ENCODE measurements at regions not wholly inside any gene's neighbourhood (a gene's known extent, or its start where the extent isn't known, plus 50 kb on each side); places are given as distances from the start of the nearest gene placed in this dataset.

GRCh38 chr5:164146223-164146622, 640.8 kb downstream of the MAT2B start:
- Histone ChIP-seq H3K27me3 (ENCODE audit: control insufficient read depth in 2 of 2, insufficient read depth in 2 of 2, low read length in 2 of 2) (no peaks in the 10 kb centered on the region), H3K9me3 (replicated peaks; ENCODE audit: control insufficient read depth, insufficient read depth, low read length) (no peaks in the 10 kb centered on the region), H3K4me2 (ENCODE audit: insufficient read depth, low read length) (no peak overlapping the region), H3K9me1 (replicated peaks; ENCODE audit: control insufficient read depth, extremely low read depth, insufficient read depth, low read length) (no peaks in the 10 kb centered on the region), H3K27ac (ENCODE audit: insufficient read depth, low read depth, low read length) (no peak overlapping the region), H3K4me1 (ENCODE audit: control insufficient read depth, extremely low read depth, insufficient read depth, low read length) (no peaks in the 10 kb centered on the region), H3K79me2 (ENCODE audit: control insufficient read depth, insufficient read depth, low read length) (no peaks in the 10 kb centered on the region), H4K20me1 (replicated peaks; ENCODE audit: control insufficient read depth, extremely low read depth, insufficient read depth, low read length) (no peaks in the 10 kb centered on the region), H3K36me3 (ENCODE audit: control insufficient read depth in 2 of 2, extremely low read depth in 1 of 2, insufficient read depth in 2 of 2, low read length in 2 of 2) (no peaks in the 10 kb centered on the region), H2AFZ (ENCODE audit: low read depth, low read length) (no peak overlapping the region), H3K4me3 (replicated peaks in 1 of 3; ENCODE audit: insufficient read depth in 1 of 3, low read depth in 1 of 3, low read length in 3 of 3) (no peak overlapping the region), H3K9ac (replicated peaks; ENCODE audit: extremely low read depth, insufficient read depth, low read length) (no peak overlapping the region)
- DNase-seq (ENCODE audit: low read depth, low spot score) (no peak), FAIRE-seq (no peak)
- no TSS peak for BruUV-seq (replicated peaks)
- POLR2A ChIA-PET, result no interaction called here
- dilution Hi-C loops (cut with MboI; ENCODE audit: extremely low pct_ligation_motif_present, low sequenced_read_pairs) (no loop called here), intact Hi-C loops (cut with micrococcal nuclease) (no loop called here)
- CTCF ChIA-PET, result no interaction called here
- TF ChIP-seq FOS (IDR thresholded peaks at IDR 0.05; ENCODE audit: borderline replicate concordance, insufficient read depth, low read length) (no peak), POLR2A (IDR thresholded peaks at IDR 0.05; ENCODE audit: low read depth, low read length) (no peak), CTCF (IDR thresholded peaks at IDR 0.05; ENCODE audit: extremely low read depth in 1 of 2, insufficient read depth in 1 of 2, low read depth in 1 of 2, low read length in 2 of 2) (no peak), POLR2AphosphoS5 (IDR thresholded peaks at IDR 0.05; ENCODE audit: insufficient read depth, low read depth, low read length) (no peak), JUN (IDR thresholded peaks at IDR 0.05; ENCODE audit: borderline replicate concordance, insufficient read depth, insufficient read length, low read depth) (no peak), MYC (IDR thresholded peaks at IDR 0.05; ENCODE audit: low read depth, low read length) (no peak), MAX (IDR thresholded peaks at IDR 0.05; ENCODE audit: insufficient read depth, insufficient read length) (no peak), GATA2 (IDR thresholded peaks at IDR 0.05; ENCODE audit: insufficient read depth, insufficient read length, low read depth, low read length) (no peak), EZH2 (IDR thresholded peaks at IDR 0.05; ENCODE audit: borderline replicate concordance, low read depth, low read length, severe bottlenecking) (no peak)

Data from endothelial cell of umbilical vein (primary cell).